DMS153 (cell line): ENCODE measurements at regions not wholly inside any gene's neighbourhood (a gene's known extent, or its start where the extent isn't known, plus 50 kb on each side); places are given as distances from the start of the nearest gene placed in this dataset.

Experiments
- DNase-seq: peaks from one replicate; lab custom pipeline; 2025; lab: John Stamatoyannopoulos, UW

DNA sequence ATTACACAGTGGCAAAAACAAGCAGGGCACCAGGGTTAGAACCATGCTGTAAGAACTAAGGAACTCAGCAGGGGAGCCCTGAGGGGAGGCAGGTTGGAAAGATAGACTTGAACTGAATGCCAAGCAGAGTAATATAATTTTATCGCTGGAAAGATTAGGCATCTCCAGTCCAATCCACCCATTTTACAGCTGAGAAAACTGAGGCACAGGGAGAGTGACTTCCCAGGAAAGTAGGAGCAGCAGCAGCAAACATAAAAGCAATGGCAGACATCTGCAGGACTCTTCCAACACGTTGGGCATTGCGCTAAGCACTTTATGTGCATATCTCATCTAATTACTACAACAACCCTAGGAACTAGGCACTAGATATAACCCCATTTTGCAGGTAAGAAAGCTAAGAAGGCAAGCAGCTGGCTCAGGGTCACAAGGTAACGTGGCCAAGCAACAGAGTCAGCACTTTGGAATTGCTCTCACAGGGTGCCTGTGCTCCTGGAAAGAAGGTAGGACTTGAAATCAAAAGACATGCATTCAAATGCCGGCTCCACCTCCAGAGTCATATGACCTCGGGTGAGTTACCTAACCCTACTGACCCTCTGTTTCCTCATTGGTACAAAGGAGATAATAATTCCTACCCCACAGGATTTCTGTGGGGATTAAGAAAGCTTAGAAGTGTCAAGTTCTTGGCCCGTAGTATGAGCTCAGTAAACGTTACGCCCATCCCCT lies 215.3 kb downstream of the BARX2 start:
- no peak for DNase-seq

DNA sequence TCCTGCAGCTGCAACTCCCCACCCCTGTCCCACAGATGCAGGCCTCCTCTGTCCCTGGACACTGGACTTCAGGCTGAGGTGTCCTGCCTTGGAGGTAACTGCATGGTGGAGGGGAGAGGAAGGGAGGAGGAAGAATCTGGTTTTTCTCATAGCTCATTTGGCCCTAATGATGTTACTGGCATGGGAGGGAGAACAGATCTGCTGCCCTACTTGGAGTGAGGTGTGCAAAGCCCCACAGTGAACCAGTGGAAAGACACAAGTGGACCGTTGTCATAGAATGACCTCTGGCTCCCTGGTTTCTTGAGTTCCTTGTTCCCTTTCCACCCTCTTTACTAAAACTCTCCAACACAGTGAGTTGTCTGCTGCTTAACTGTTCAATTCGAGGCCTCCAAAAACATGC lies 215.9 kb downstream of the BARX2 start:
- no peak for DNase-seq

DNA sequence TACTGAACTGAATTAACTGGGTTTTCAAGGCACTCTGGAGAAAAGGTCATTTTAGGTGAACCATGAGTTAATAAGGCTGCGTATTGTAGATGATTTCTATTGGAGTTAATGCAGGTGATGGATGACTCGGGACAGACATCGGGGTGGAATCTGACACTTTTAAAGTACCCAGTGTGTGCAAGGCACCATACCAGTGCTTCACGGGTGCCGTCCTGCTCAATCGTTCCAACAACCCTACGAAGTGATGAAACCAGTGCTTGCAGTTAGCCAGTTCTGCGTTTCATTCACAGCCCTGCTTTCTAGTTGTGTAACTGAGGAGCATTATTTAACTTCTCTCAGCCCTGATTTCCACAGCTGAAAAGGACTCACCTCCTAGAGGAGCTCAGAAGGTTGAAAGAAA lies 216.5 kb downstream of the BARX2 start:
- DNase-seq = no peak

DNA sequence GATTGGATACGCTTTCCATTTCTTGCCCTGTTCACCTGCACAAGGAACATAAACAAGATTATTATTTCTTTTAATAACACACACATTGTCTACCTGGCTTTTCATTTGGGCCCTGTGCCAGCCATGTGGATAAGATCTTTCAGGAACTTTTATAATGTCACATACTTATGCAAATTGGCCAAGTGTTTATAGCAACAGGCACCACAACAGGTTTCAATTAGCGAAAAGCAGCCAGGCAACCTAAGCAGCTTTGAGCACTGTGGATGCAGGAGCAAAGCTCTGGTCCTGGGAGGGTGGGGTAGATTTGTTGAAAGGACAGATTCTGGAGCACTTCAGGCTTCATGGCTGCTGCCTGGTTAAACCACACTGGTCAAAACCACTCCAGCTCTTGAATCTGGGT lies 217.4 kb downstream of the BARX2 start:
- peak; percentile 89 for DNase-seq

DNA sequence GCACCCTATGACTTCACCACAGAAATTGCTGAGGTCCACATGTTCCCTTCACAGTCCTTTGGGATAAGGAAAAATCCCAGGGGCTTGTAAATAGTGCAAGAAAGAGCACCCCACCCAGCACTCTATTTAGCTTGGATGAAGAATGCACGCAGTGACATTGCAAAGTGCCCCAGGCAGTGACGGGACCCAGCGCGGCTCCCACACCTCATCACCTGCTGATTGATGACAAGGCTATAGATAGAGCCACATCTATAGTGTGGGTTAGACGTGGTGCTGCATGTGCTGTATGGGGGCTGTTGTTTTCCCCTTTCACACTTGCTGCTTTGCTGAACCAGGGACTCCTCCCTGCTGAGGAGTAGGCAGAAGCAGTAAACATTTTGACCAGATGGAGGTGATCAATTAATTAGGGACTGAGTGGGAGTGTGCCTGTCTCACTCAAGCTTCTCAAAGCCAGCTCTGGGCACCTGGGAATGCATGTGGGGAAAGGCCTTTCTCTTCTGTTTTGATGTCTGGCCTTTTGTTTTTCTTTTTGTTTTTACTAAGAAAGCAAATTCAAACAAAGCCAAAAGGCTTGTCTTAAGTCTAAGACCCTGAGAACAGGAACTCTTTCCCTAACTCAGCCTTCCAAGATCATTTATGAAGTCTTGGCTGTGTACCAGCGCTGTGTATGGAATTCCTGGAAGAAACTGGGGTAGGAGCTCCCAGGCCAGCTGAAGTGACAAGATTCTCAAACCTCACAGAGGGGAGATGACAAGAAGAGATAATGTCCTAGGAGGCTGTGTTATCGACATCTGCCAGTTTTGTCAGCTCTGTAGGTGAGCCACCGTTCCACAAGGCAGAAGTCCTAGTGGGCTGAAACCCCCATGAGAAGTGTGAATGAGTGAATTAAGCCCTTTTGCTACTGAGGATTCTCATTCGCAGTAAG lies 219.7 kb downstream of the BARX2 start:
- DNase-seq = no peak

DNA sequence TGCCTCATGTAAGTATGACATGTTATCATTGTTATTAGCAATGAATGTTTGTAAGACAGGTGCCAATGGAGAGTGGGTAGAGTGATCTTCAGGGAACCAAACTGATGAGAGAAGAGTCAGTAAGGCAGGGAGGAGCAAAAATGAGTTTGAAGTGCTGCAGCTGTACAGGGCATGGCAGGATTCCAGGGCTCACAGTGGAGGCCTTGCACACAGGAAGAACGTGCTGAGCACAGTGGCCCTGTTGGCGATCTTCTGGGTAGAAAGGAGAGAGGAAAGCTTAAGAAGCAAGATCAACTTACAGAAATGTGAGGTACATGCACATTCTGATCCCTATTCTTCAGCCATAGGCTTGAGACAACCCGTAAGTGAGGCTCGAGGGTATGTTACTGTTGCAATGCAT lies 219.3 kb upstream of the TMEM45B start:
- DNase-seq = no peak

DNA sequence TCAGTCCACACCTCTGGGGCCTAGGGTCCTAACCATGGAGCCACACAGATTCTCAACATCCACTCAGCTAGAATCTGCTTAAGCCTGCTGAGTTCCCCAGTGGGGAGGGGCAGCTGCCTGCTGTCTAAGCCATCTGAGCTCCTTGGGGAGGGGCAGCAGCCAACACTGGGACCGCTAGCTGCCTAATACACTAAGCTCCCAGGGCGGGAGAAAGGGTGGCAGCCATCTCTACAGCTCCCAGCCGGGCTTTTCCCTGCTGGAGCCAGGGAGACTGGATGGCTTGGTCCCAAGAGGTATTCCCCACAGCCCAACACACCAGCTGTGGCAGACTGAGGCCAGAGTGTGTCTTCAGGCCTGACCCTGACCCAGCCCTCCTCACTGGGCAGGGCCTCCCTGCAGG lies 217.3 kb upstream of the TMEM45B start:
- DNase-seq = no peak

DNA sequence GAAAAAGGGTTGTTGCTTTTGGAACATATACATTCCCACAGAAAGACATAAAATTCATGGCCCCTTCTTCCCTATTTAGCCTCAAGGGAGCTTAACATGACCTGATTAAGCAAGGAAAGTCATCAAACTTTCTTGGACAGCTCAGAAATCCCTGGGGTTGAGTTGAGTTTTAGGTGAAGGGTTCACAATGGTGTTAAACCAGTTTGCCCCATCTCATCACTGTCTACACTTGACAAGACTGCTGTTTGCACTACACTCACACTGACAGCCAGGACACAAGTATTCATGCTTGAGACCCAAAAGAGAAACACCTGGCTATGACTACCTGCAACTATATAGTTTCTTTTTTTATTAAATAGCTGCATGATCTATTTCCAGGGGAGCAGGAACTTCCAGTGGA lies 209.8 kb upstream of the TMEM45B start:
- no peak for DNase-seq

DNA sequence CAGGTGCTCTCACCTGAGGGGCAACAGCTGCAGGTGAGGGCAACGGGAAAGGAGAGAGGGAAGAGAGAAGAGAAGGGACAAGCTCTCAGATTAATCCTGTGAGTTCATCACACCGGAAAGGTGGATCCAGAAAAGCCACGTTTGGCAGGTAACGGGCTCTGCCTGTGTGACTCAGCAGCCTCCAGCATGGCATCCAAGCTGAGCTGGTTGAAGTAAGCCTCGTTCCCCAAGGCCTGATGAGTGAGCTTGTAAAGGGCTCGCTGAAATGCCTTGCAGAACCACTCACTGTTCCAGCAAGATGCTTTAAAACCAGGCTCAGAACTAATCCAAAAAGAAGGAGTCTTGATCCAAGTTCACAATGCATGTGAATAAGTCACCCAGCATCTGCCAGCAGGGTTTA lies 206.9 kb upstream of the TMEM45B start:
- no peak for DNase-seq

DNA sequence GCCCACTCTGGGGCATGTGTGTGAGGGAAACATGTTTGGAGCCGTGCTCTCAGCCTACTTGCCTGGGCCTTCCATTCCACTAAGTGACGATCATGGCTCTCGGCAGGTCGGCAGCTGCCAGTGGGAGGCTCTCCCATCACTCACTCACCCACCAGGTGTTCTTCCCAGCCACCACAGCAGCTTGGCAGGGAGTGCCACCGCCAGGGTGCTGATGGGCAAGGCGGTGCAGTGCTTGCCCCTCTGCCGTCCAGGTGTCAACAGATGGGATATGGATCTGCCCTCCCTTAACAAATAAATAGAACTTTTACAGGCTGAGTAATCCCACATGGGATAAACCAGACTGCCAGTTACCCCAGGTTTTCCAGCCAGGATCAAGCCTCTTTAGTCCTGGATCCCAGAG lies 205.5 kb upstream of the TMEM45B start:
- no peak for DNase-seq

DNA sequence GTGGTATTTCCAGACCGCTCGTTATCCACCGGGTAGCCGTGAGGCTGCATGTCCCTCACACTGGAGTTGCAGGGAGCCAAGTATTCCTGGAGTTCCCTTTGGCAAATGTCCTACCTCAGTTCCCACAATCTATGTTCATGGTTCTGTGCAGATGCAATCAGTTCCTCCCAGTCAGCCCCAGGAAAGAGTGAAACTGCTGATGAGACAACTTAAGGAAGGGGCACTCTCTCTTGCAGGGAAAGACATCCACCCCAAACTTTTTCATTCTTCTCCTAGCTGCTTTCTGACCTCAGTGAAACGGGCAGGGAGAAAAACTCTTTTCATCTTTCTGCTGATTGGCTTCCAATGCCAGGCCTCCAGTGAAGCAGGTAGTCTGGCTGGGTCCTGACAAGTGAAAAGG lies 205.1 kb upstream of the TMEM45B start:
- DNase-seq = no peak

DNA sequence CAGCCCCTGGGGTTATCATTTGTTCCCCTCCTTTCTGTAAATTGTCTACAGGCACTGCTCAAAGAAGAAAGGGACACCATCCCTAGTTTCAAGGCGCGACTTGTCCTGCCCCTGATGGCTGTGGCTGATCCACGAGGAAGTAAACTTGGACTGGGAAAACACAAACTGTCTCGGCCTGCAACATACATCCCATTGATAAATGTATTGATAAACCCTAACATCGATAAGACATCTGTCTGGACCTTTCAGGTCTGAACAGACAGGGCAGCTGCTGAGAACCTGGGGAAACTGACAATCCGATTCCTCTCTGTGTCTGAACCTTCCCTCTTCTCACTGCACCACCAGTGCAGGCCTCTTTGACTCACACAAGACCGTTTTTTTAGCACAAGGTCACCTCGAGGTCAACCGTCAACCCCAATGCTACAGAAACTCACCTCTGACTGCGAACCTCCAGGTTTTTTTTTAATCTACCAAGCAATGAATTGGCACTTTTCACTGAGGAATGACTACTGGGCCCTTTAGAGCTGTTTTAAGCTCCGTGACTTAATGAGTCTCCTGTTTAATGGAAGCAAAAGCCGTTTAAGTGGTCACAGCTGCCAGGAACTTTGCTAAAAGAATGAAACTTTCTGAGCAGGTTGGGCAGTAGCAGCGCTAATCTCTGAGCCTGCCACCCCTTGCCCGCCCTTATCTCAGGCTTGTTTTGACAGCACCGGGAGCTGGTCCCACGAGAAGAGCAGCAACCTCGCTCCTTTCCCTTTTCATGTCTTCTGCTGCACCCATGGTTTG lies 203.8 kb upstream of the TMEM45B start:
- DNase-seq = no peak

DNA sequence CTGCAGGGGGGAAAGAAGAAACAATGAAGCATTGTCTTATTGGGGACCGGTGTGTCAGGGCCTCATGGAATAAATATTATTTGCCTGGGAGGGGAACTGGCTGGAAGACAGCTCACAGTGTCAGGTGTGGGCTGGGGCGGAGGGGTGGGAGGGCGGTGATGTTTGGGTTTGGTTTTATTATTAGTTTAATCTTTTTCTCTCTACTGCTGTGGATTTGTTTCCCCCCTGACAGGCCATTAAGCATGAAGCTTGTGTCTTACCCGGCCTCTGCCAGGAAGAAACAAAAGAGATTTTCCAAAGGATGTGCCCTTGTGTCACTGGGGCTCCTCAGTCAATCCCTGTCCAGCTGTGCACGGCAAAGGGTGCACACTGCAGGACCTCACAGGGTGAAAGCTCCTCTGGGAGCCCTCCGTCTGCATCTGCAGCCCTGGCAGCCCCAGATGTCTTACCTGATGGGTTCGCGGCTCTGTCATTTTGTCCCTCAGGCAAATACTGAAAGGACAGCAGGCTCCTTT lies 203.1 kb upstream of the TMEM45B start:
- no peak for DNase-seq

DNA sequence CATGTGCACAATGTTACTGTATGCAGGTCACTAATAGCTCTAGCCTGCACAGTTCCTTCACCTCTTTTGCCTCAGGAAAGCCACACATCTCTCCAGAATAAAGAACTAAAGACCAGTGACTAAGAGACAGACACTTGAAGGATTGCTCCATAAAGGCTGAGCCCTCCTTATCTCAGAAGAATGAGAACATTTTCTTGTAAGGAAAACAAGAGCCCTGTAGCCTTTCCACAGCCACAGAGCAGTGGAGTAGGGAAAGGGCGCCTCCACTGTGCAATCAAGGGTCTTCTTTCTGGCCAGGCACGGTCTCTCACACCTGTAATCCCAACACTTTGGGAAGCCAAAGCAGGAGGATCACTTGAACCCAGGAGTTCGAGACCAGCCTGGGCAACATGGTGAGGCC lies 202.6 kb upstream of the TMEM45B start:
- DNase-seq = no peak

DNA sequence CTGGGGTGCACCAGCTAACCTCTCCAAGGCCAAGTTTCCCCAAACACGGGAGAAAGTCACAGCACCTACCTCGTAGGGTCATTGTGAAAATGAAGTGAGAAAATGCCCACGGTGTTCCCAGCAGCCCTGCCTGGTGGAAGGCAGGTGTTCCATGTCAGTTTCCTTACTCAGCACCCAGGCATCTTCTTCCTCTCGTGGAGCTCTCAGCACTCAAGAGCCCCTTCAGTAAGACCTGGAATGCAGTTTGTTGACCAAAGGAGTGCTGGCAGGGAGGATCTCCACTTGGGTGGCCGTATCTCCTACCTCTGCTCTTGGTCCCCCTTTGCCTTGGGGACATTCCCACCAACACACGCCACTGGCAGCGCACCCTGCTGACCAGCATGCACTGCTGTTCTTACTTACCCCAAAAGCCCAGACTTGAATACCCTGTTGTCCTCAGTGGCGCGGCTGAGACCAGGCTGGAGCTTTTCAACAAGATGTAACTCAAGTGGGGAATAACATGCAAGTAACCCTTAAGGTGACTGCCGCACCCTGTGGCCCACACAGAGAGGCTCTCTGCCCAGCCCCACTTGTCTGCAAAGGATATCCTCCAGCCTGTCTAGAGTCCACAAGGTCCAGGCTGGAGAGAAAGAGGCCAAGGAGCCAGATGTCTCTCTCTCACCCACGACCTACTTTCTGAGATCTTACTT lies 201.2 kb upstream of the TMEM45B start:
- DNase-seq = no peak

DNA sequence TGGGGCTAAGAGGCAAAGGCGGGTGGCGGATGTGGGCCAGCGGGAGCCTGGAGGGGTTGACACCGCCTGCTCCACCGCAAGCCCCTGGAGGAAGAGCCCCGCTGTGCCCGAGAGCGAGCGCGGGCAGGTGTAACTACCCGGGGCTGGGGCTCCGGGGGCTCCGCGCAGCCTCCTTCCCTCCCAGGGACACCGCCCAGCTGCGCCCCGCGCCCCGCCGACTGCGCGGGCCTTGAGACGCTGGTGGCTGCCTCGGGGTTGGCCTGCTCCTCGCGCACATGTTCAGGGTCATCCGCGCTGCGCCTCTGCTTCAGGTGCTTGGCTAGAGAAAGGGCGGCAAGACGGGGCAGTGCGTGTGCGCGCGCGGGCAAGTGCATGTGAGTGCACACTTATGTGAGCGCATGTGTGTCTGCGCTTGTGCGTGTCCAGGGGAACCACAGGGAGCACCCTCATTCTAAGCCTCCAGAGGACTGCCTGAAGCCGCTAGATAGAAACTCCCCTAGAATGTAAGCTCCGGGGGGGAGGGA lies 197.5 kb upstream of the TMEM45B start:
- no peak for DNase-seq

DNA sequence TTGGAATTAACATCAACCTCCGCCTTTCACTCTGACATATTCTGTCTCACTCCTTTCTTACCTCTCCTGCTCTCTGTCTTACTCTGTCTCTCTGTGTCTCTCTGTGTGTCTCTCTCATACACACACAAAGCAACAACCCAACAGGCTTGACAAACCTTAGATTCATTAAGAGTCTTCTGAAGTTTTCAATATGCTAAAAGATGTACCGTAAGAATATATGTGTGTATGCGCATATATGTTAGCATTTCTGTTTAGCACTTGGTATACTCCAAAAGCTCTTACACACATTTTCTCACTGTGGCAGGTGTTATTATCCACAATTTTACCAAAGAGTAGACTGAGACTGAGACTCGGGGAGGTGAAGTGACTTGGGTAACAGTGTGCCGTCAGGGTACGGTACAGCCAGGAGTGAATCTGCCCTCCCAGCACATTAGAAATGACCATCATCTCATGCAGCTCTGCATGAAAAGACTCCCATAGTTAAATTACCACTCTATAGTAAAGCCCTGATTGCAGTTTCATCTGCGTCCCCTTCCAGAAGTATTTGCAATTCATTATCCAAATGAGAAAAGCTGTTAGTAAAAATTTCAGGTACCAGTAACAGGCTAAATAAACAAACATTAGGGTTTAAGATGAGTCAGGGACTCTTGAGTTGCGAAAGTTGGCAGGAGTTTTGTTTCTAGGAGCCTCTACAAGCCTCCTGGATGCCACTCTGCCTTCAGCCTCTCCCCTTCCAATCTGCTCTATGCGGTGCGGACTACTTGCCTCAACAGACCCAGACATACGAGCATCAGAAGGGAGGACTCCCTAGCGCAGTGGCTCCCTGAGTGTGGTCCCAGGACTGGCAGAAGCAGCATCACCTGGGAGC lies 195.2 kb upstream of the TMEM45B start:
- no peak for DNase-seq

DNA sequence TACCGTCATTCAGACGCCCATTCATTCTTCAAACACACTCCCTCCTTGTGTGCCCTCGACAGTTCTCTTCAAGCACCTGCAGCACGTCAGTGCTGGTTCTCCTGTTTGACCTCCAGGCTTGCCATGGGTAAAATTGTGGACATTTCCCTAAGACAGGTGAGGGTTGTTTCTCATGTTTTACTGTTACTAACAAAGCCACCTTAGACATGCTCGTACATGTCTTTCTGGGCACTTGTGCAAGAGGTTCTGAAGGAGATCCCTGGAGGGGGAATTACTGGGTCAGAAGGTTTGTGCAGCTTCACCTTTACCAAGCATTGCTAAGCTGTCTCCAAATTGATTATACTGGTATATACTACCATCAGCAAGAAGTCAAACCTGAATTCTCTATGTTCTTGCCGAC lies 189.7 kb upstream of the TMEM45B start:
- peak; percentile 73 for DNase-seq

DNA sequence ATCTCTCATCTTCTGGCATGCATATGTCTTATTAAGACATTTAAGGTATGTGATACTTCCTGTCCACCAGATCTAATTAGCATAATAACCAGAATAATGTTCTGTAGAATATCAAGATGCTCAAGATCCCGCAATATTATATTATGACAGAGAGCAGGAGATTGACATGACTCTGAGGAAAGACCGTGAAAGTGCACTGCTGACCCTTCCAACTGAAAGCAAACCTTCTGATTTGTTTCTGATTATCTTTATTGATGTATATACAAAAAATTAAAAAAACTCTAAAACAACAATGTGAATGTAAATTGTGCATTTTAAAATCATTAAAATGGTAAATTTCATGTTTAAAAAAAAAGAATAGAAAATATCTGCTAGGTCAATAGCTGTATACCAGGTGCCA lies 184.4 kb upstream of the TMEM45B start:
- DNase-seq = no peak

DNA sequence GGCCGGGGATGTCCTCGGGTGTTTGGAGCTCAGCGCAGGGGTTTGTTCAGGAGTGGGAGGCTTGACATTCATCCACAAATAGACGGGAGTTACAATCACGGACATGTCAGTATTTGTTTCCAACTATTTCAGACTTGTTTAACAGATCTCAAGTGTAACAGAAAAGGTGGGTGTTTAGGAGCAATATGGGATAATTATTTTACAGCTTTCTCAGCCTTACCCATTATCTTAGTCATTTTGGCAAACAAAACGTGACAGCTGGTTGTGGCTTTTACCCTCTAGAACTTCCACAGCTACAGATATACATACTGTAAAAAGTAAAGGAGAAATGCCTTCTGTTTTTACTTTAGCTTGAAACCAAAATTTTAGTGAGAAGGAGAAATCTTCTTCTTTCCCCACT lies 178.7 kb upstream of the TMEM45B start:
- no peak for DNase-seq

DNA sequence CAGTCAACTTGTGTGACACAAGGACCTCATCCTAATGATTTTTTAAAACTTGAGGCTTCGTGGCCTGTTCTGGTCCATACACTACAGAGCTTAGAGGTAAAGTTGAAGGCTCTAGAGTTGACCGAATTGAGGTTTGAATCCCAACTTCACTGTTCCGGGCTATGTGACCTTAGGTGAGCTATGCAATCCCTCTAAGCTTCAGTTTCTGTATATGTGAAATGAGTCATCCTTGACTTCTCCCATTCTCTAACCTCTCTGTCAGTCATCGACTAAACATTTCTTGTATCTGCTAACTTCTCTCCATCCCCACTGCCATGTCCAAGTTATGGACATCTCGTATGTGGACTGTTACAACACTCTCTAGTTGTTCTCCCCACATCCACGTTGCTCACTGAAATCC lies 178.2 kb upstream of the TMEM45B start:
- DNase-seq = no peak
